HG02885 (cell line): ENCODE measurements at regions not wholly inside any gene's neighbourhood (a gene's known extent, or its start where the extent isn't known, plus 50 kb on each side); places are given as distances from the start of the nearest gene placed in this dataset.
"Not testable (repeated sequence)": the region's sequence is repeated elsewhere in the genome, so short reads cannot be mapped to it uniquely, and the experiment has no call there.

Experiments
- ATAC-seq: cut with Tn5 transposase; IDR thresholded peaks from one replicate; pipeline ENCODE4 v1.9.1; 2021; ENCODE audit warnings: mild to moderate bottlenecking; ENCODE audit not compliant: unreplicated experiment, poor library complexity

GRCh38 chrX:122940199-122940598 lies 243.9 kb upstream of the GRIA3 start:
- no peak for ATAC-seq

- no peak for ATAC-seq
Measured at GRCh38 chrX:122941806-122942205, 242.3 kb upstream of the GRIA3 start.

- no peak for ATAC-seq
Measured at GRCh38 chrX:122943918-122944317, 240.2 kb upstream of the GRIA3 start.

GRCh38 chrX:122945328-122945727 lies 238.8 kb upstream of the GRIA3 start:
- ATAC-seq = no peak

GRCh38 chrX:122972604-122973003 lies 211.5 kb upstream of the GRIA3 start:
- ATAC-seq = no peak

- no peak for ATAC-seq
Measured at GRCh38 chrX:122982521-122982920, 201.6 kb upstream of the GRIA3 start.

- ATAC-seq = not testable (repeated sequence)
Measured at GRCh38 chrX:123002844-123003243, 181.2 kb upstream of the GRIA3 start.

- no peak for ATAC-seq
Measured at GRCh38 chrX:123013141-123013540, 170.9 kb upstream of the GRIA3 start.

GRCh38 chrX:123036401-123036800 lies 147.7 kb upstream of the GRIA3 start:
- no peak for ATAC-seq

- ATAC-seq = no peak
Measured at GRCh38 chrX:123049071-123049625, 134.9 kb upstream of the GRIA3 start.

GRCh38 chrX:123060986-123061385 lies 123.1 kb upstream of the GRIA3 start:
- no peak for ATAC-seq

- ATAC-seq = no peak
Measured at GRCh38 chrX:123064053-123064452, 120.0 kb upstream of the GRIA3 start.

GRCh38 chrX:123072686-123073385 lies 111.2 kb upstream of the GRIA3 start:
- no peak for ATAC-seq

GRCh38 chrX:123075947-123076561 lies 108.0 kb upstream of the GRIA3 start:
- ATAC-seq = no peak

- no peak for ATAC-seq
Measured at GRCh38 chrX:123077631-123078030, 106.4 kb upstream of the GRIA3 start.

- no peak for ATAC-seq
Measured at GRCh38 chrX:123080065-123080464, 104.0 kb upstream of the GRIA3 start.

- ATAC-seq = no peak
Measured at GRCh38 chrX:123081776-123082175, 102.3 kb upstream of the GRIA3 start.

- ATAC-seq = no peak
Measured at GRCh38 chrX:123083924-123084323, 100.2 kb upstream of the GRIA3 start.

- no peak for ATAC-seq
Measured at GRCh38 chrX:123084797-123085196, 99.3 kb upstream of the GRIA3 start.

GRCh38 chrX:123085311-123085940 lies 98.7 kb upstream of the GRIA3 start:
- no peak for ATAC-seq

- no peak for ATAC-seq
Measured at GRCh38 chrX:123086768-123087167, 97.3 kb upstream of the GRIA3 start.
